HuH-7 (cell line): ENCODE measurements at regions not wholly inside any gene's neighbourhood (a gene's known extent, or its start where the extent isn't known, plus 50 kb on each side); places are given as distances from the start of the nearest gene placed in this dataset.

Source experiments
- DNase-seq: peaks from one replicate; pipeline ENCODE4 v3.0.0; 2011; ENCODE audit warnings: low spot score

GRCh38 chr7:98464558-98464940 lies 63.7 kb upstream of the BAIAP2L1 start:
- no peak for DNase-seq

DNA sequence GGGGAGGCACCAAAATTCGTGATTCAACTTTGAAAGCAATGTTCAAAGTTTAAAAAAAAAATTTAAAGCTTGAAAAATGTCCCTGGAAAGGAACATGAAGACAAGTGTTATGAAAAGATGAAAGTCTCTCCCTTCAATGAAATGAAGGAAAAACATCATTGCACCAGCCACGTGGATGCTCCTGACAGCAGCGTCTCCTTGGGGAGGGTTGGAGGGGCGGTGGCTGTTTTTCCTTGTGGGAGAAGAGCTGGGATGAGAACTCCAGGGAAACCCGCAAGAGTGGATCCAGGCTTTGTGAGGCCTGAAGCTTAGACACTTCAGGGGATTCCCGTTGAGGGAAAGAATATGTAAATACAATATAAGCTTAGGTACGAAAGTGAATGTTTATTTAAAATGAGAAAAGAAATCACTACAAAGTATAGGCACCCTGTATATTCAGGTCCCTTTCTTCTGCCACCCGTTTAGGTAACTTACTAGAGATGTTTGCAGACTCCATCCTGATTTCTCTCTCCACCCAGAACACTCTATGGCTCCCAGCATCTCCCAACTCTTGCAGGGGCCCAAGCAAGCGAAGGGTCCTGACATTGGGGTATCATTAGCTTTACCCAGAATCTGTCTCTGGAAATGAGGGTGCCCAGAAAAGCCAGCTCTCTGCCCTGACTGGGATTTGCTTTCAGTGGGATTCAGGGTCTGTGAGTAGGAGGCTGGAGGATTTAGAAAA lies 63.1 kb upstream of the BAIAP2L1 start:
- no peak for DNase-seq

GRCh38 chr7:98462911-98463633 lies 62.2 kb upstream of the BAIAP2L1 start:
- no peak for DNase-seq

DNA sequence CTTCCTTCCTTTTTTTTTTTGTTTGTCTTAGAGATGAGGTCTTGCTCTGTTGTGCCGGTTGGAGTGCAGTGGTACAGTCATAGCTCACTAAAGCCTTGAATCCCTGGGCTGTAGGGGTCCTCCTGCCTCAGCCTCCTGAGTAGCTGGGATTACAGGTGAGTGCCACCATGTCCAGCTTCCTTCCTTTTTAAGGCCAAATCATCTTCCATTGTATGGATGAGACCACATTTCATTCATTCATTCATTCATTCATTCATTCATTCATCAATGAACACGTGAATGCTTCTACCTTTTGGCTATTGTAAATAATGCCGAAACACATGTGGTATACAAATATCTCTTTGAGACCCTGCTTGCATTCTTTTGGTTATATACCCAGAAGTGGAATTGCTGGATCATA lies 60.0 kb upstream of the BAIAP2L1 start:
- DNase-seq: no peak

GRCh38 chr7:98459529-98459928 lies 58.6 kb upstream of the BAIAP2L1 start:
- no peak for DNase-seq

DNA sequence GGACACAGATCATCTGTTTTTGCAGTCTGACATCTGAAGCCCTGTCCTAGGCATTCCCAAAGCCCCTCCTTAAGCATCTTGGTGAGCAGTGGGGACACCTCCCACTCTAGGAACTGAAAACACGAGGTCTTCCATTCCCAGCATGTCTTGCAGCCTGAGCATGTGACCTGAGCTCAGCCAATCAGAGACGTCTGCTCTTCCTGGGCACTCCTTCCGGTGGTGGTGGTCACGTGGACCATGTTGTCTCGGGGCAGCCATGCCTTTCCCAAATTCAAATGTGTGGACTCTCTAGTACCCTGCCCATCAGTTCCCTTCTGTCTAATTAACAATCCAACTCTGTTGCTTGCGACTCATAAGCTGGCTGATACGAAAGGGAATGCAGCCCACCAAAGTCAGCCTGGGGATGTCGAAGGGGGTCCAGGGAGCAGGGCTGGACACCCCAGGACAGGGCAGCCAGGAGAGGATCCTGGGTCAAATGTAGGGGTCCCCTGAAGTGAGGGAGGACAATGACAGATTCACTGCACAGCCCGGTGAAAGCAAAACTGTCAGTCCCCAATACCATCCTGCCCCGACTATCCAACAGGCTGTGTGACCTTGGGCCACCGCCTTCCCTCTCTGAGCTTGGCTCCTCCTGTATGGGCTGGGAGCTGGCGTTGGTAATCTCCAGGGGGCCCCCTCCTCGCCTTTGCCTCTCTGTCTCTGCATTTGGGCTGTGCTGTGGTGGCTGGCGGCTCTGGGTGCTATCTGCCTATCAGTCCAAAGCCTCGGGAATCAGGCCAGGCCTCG lies 57.4 kb upstream of the BAIAP2L1 start:
- no peak for DNase-seq

GRCh38 chr7:98456866-98457265 lies 56.0 kb upstream of the BAIAP2L1 start:
- DNase-seq: no peak

DNA sequence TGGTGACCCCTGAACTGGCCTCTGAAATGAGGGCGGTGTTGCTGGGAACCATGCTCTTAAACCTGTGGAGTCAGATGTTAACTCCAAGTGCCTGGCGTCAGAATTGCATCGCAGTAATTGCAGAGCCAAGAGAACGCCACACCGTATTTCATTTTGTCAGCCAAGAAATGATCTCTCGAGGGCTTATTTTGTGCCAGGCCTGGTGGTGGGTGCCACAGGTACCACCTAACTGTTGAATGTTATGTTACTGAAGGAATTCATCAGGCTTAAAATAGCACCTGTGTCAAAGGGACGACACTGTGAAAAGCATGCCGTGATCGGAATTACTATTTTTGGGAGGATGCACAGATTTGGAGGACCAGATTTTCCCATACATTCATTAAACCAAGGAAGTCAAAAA lies 51.9 kb upstream of the BAIAP2L1 start:
- DNase-seq: no peak
